Prostate gland (tissue), 2 donors: ENCODE measurements at regions not wholly inside any gene's neighbourhood (a gene's known extent, or its start where the extent isn't known, plus 50 kb on each side); places are given as distances from the start of the nearest gene placed in this dataset.

ENCODE experiments used
- POLR2A ChIP-seq: fragments of 450-650 bp; IDR thresholded peaks from one replicate; pipeline ENCODE4 v1.6.1; 2016; ENCODE audit warnings: antibody characterized with exemption, mild to moderate bottlenecking
- POLR2AphosphoS5 ChIP-seq: sonication (generic); formaldehyde crosslinking; IDR thresholded peaks from one replicate; pipeline ENCODE4 v1.6.1; 2017; ENCODE audit warnings: antibody characterized with exemption
- TF ChIP-seq, protein P1 (sequence below), 4 experiments: fragments of 200-600 bp in 2 of 4; fragments of 450-650 bp in 2 of 4; sonication (generic) in 2 of 4; IDR thresholded peaks; 1 replicate in 3 of 4; 2 replicates in 1 of 4; pipeline ENCODE4 v1.5.1; 2016 to 2019; ENCODE audit warnings: antibody characterized with exemption in 4 of 4, mild to moderate bottlenecking in 2 of 4, moderate library complexity in 2 of 4

DNA sequence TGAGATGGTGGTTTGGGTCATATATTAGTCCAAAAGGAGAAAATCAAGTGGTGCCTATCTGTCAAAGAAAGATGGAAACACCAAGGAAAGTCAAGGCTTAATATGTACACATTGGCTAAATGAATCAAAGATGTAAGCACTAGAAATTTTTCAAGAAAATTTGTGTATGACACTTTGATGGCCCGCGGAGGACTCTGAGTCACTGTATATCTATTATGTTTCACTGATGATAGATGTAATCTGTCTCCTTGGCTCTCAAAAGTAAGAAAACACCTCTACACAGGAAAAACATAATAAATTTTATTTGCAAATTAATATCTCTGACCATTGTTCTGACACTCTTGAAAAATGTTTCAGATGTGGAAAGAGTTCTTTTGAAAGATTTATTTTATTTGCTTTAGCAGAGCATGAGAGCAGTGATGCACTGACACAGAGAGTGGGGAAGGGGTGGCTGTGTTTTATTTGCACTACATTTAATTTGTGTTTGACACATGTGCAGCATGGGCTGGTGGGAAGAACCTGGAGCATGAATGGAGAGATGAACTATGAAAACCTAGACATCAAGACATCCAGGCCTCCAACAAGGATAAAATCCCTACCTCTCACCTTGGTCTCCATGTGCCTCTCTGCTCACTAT lies 180.8 kb upstream of the GAS1 start:
- TF ChIP-seq, protein P1, sequence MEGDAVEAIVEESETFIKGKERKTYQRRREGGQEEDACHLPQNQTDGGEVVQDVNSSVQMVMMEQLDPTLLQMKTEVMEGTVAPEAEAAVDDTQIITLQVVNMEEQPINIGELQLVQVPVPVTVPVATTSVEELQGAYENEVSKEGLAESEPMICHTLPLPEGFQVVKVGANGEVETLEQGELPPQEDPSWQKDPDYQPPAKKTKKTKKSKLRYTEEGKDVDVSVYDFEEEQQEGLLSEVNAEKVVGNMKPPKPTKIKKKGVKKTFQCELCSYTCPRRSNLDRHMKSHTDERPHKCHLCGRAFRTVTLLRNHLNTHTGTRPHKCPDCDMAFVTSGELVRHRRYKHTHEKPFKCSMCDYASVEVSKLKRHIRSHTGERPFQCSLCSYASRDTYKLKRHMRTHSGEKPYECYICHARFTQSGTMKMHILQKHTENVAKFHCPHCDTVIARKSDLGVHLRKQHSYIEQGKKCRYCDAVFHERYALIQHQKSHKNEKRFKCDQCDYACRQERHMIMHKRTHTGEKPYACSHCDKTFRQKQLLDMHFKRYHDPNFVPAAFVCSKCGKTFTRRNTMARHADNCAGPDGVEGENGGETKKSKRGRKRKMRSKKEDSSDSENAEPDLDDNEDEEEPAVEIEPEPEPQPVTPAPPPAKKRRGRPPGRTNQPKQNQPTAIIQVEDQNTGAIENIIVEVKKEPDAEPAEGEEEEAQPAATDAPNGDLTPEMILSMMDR (IDR thresholded peaks at IDR 0.05) = no peak
- TF ChIP-seq POLR2A = no peak
- TF ChIP-seq POLR2AphosphoS5 = no peak
